SK-N-SH (cell line): ENCODE measurements at regions not wholly inside any gene's neighbourhood (a gene's known extent, or its start where the extent isn't known, plus 50 kb on each side); places are given as distances from the start of the nearest gene placed in this dataset.

ENCODE experiments used
- CTCF ChIP-seq: fragments of 200-600 bp; sonication (generic); IDR thresholded peaks from 2 replicates; pipeline ENCODE4 v1.6.1; 2017; ENCODE audit warnings: antibody characterized with exemption, mild to moderate bottlenecking, moderate library complexity
- EP300 ChIP-seq, 2 experiments: IDR thresholded peaks; 2 replicates each; pipeline versions ENCODE4 v1.4.0 to v1.6.1; 2012; ENCODE audit warnings: borderline replicate concordance in 1 of 2, low read depth in 1 of 2, low read length in 1 of 2
- EZH2phosphoT487 ChIP-seq: fragments of 200-600 bp; sonication (generic); IDR thresholded peaks from 2 replicates; pipeline ENCODE4 v1.6.1; 2017; ENCODE audit warnings: low read depth, mixed run types, mild to moderate bottlenecking, antibody characterized with exemption, moderate library complexity, borderline replicate concordance
- TAF1 ChIP-seq: IDR thresholded peaks from 2 replicates; pipeline ENCODE4 v1.6.1; 2012; ENCODE audit warnings: low read depth, mild to moderate bottlenecking, low read length, moderate library complexity, borderline replicate concordance
- USF2 ChIP-seq: fragments of 150-350 bp; IDR thresholded peaks from 2 replicates; pipeline ENCODE4 v1.6.1; 2017; ENCODE audit warnings: antibody characterized with exemption, low read length, low read depth, borderline replicate concordance
- YY1 ChIP-seq: IDR thresholded peaks from 2 replicates; pipeline ENCODE4 v1.4.0; 2012; ENCODE audit warnings: low read depth, mild to moderate bottlenecking
- TF ChIP-seq, protein P1 (sequence below): IDR thresholded peaks from 2 replicates; pipeline ENCODE4 v1.4.0; 2012; ENCODE audit warnings: low read depth, borderline replicate concordance

- TF ChIP-seq CTCF, result no peak
- TF ChIP-seq EZH2phosphoT487, result no peak
- TF ChIP-seq TAF1, result no peak
- TF ChIP-seq EP300 (IDR thresholded peaks at IDR 0.05; ENCODE audit: borderline replicate concordance in 1 of 2, low read depth in 1 of 2, low read length in 1 of 2), result no peak
- TF ChIP-seq, protein P1, sequence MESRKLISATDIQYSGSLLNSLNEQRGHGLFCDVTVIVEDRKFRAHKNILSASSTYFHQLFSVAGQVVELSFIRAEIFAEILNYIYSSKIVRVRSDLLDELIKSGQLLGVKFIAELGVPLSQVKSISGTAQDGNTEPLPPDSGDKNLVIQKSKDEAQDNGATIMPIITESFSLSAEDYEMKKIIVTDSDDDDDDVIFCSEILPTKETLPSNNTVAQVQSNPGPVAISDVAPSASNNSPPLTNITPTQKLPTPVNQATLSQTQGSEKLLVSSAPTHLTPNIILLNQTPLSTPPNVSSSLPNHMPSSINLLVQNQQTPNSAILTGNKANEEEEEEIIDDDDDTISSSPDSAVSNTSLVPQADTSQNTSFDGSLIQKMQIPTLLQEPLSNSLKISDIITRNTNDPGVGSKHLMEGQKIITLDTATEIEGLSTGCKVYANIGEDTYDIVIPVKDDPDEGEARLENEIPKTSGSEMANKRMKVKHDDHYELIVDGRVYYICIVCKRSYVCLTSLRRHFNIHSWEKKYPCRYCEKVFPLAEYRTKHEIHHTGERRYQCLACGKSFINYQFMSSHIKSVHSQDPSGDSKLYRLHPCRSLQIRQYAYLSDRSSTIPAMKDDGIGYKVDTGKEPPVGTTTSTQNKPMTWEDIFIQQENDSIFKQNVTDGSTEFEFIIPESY, result no peak
- TF ChIP-seq YY1, result no peak
- TF ChIP-seq USF2, result no peak
Observed at GRCh38 chr12:41778934-41779333, 365.7 kb downstream of the GXYLT1 start.
